Effector memory CD8-positive, alpha-beta T cell (primary cell): ENCODE measurements at regions not wholly inside any gene's neighbourhood (a gene's known extent, or its start where the extent isn't known, plus 50 kb on each side); places are given as distances from the start of the nearest gene placed in this dataset.
A peak's percentile ranks its signal among the peaks of the same experiment; 100 is the strongest.

Source experiments
- ATAC-seq: fragments of 150-1000 bp; cut with Tn5 transposase; replicated peaks from 2 replicates; pipeline ENCODE4 v1.10.0; 2021; ENCODE audit warnings: mild to moderate bottlenecking, moderate library complexity
- DNase-seq, 3 experiments: peaks; one replicate each; pipeline ENCODE4 v3.0.0; 2021
- H3K27ac Mint-ChIP-seq, 2 donors: one replicate each; pipeline ENCODE4 v1.8.0; 2022; ENCODE audit warnings: mild to moderate bottlenecking in 2 of 2, mixed read lengths in 2 of 2, moderate library complexity in 2 of 2
- H3K27me3 Mint-ChIP-seq, 2 donors: one replicate each; pipeline ENCODE4 v1.8.0; 2022; ENCODE audit warnings: mixed read lengths in 2 of 2
- H3K36me3 Mint-ChIP-seq: one replicate; pipeline ENCODE4 v1.8.0; 2022; ENCODE audit warnings: mild to moderate bottlenecking, moderate library complexity, mixed read lengths; ENCODE audit not compliant: insufficient read depth
- H3K4me1 Mint-ChIP-seq, 2 donors: one replicate each; pipeline ENCODE4 v1.8.0; 2022; ENCODE audit warnings: low read depth in 2 of 2, mixed read lengths in 2 of 2
- H3K4me3 Mint-ChIP-seq, 2 donors: one replicate each; pipeline ENCODE4 v1.8.0; 2022; ENCODE audit warnings: mild to moderate bottlenecking in 2 of 2, mixed read lengths in 2 of 2, moderate library complexity in 2 of 2
- H3K9me3 Mint-ChIP-seq, 2 donors: one replicate each; pipeline ENCODE4 v1.8.0; 2022; ENCODE audit warnings: mixed read lengths in 2 of 2

- no peak overlapping the region for H3K4me3 Mint-ChIP-seq
Observed at GRCh38 chr14:51145246-51145645, 50.3 kb upstream of the TRIM9 start.

GRCh38 chr14:51147183-51147582 is 52.3 kb upstream of the TRIM9 start:
- Mint-ChIP-seq H3K4me1 (no peaks in the 10 kb centered on the region), H3K36me3 (no peaks in the 10 kb centered on the region), H3K9me3 (no peaks in the 10 kb centered on the region), H3K27ac (no peak overlapping the region), H3K4me3 (no peak overlapping the region), H3K27me3 (peaks cover 8 to 18% of the 10 kb centered on the region in 2 donors)
- ATAC-seq = no peak
- DNase-seq = no peak

More at GRCh38 chr14:51145246-51145645, 50.3 kb upstream of the TRIM9 start:
- no peaks in the 10 kb centered on the region for H3K4me1 Mint-ChIP-seq
- no peaks in the 10 kb centered on the region for H3K36me3 Mint-ChIP-seq
- no peaks in the 10 kb centered on the region for H3K9me3 Mint-ChIP-seq
- DNase-seq (no peak), ATAC-seq (no peak)
- H3K27me3 Mint-ChIP-seq = peaks cover 8 to 22% of the 10 kb centered on the region in 2 donors
- H3K27ac Mint-ChIP-seq = no peak overlapping the region

GRCh38 chr14:51155326-51155725 is 60.4 kb upstream of the TRIM9 start:
- H3K27ac Mint-ChIP-seq = no peak overlapping the region
- DNase-seq (no peak), ATAC-seq (no peak)
- no peaks in the 10 kb centered on the region for H3K36me3 Mint-ChIP-seq
- H3K4me1 Mint-ChIP-seq = no peaks in the 10 kb centered on the region
- H3K27me3 Mint-ChIP-seq = no peaks in the 10 kb centered on the region
- H3K9me3 Mint-ChIP-seq = no peaks in the 10 kb centered on the region
- no peak overlapping the region for H3K4me3 Mint-ChIP-seq

GRCh38 chr14:51157012-51157411 is 62.1 kb upstream of the TRIM9 start:
- Mint-ChIP-seq H3K27ac (no peak overlapping the region), H3K4me1 (no peaks in the 10 kb centered on the region), H3K27me3 (no peaks in the 10 kb centered on the region), H3K36me3 (no peaks in the 10 kb centered on the region), H3K4me3 (no peak overlapping the region), H3K9me3 (no peaks in the 10 kb centered on the region)
- no peak for DNase-seq
- ATAC-seq = no peak

GRCh38 chr14:51160871-51161270 is 66.0 kb upstream of the TRIM9 start:
- H3K36me3 Mint-ChIP-seq = no peaks in the 10 kb centered on the region
- no peak for DNase-seq
- H3K27me3 Mint-ChIP-seq = no peaks in the 10 kb centered on the region
- ATAC-seq = no peak
- H3K9me3 Mint-ChIP-seq = no peaks in the 10 kb centered on the region
- no peak overlapping the region for H3K4me3 Mint-ChIP-seq
- no peaks in the 10 kb centered on the region for H3K4me1 Mint-ChIP-seq
- peak overlapping the region in 1 of 2 donors; percentile 52 for H3K27ac Mint-ChIP-seq

GRCh38 chr14:51165415-51165814 is 70.5 kb upstream of the TRIM9 start:
- no peaks in the 10 kb centered on the region for H3K4me1 Mint-ChIP-seq
- H3K9me3 Mint-ChIP-seq = no peaks in the 10 kb centered on the region
- H3K27me3 Mint-ChIP-seq = no peaks in the 10 kb centered on the region
- no peak overlapping the region for H3K4me3 Mint-ChIP-seq
- ATAC-seq = no peak
- DNase-seq = no peak
- H3K27ac Mint-ChIP-seq = no peak overlapping the region
- no peaks in the 10 kb centered on the region for H3K36me3 Mint-ChIP-seq

GRCh38 chr14:51167587-51168214 is 72.3 kb upstream of the TMX1 start:
- no peak overlapping the region for H3K4me3 Mint-ChIP-seq
- ATAC-seq = no peak
- DNase-seq = no peak

GRCh38 chr14:51168215-51168613 is 71.8 kb upstream of the TMX1 start:
- Mint-ChIP-seq H3K27ac (no peak overlapping the region), H3K27me3 (peaks cover 3 to 5% of the 10 kb centered on the region in 2 donors), H3K36me3 (no peaks in the 10 kb centered on the region), H3K9me3 (no peaks in the 10 kb centered on the region), H3K4me3 (no peak overlapping the region), H3K4me1 (no peaks in the 10 kb centered on the region)
- ATAC-seq (no peak), DNase-seq (no peak)

More at GRCh38 chr14:51167587-51168214, 72.3 kb upstream of the TMX1 start:
- H3K27me3 Mint-ChIP-seq = no peaks in the 10 kb centered on the region
- H3K27ac Mint-ChIP-seq = no peak overlapping the region
- H3K9me3 Mint-ChIP-seq = no peaks in the 10 kb centered on the region
- H3K4me1 Mint-ChIP-seq = no peaks in the 10 kb centered on the region
- H3K36me3 Mint-ChIP-seq = no peaks in the 10 kb centered on the region

- H3K27me3 Mint-ChIP-seq = peaks cover 31 to 34% of the 10 kb centered on the region in 2 donors
- no peak overlapping the region for H3K4me3 Mint-ChIP-seq
- H3K27ac Mint-ChIP-seq = no peak overlapping the region
- no peak for ATAC-seq
- no peak for DNase-seq
- H3K9me3 Mint-ChIP-seq = no peaks in the 10 kb centered on the region
- no peaks in the 10 kb centered on the region for H3K4me1 Mint-ChIP-seq
- no peaks in the 10 kb centered on the region for H3K36me3 Mint-ChIP-seq
Observed at GRCh38 chr14:51173863-51174262, 66.2 kb upstream of the TMX1 start.

GRCh38 chr14:51176839-51177238 is 63.2 kb upstream of the TMX1 start:
- ATAC-seq = no peak
- H3K36me3 Mint-ChIP-seq = no peaks in the 10 kb centered on the region
- no peaks in the 10 kb centered on the region for H3K9me3 Mint-ChIP-seq
- H3K27me3 Mint-ChIP-seq = peaks cover 37 to 46% of the 10 kb centered on the region in 2 donors
- no peak overlapping the region for H3K4me3 Mint-ChIP-seq
- no peak overlapping the region for H3K27ac Mint-ChIP-seq
- H3K4me1 Mint-ChIP-seq = no peaks in the 10 kb centered on the region
- no peak for DNase-seq

GRCh38 chr14:51180577-51180976 is 59.5 kb upstream of the TMX1 start:
- Mint-ChIP-seq H3K9me3 (no peaks in the 10 kb centered on the region), H3K4me1 (no peaks in the 10 kb centered on the region), H3K27me3 (peaks cover 20 to 29% of the 10 kb centered on the region in 2 donors), H3K4me3 (no peak overlapping the region), H3K27ac (no peak overlapping the region), H3K36me3 (no peaks in the 10 kb centered on the region)
- ATAC-seq (no peak), DNase-seq (no peak)

GRCh38 chr14:51182131-51182565 is 57.9 kb upstream of the TMX1 start:
- no peaks in the 10 kb centered on the region for H3K4me1 Mint-ChIP-seq
- H3K27me3 Mint-ChIP-seq = peaks cover 6 to 13% of the 10 kb centered on the region in 2 donors
- H3K27ac Mint-ChIP-seq = no peak overlapping the region
- H3K9me3 Mint-ChIP-seq = no peaks in the 10 kb centered on the region
- H3K36me3 Mint-ChIP-seq = no peaks in the 10 kb centered on the region
- no peak for ATAC-seq
- no peak for DNase-seq
- no peak overlapping the region for H3K4me3 Mint-ChIP-seq

- Mint-ChIP-seq H3K36me3 (no peaks in the 10 kb centered on the region), H3K27me3 (peaks cover 6 to 12% of the 10 kb centered on the region in 2 donors), H3K4me1 (no peaks in the 10 kb centered on the region), H3K9me3 (no peaks in the 10 kb centered on the region), H3K27ac (no peak overlapping the region), H3K4me3 (no peak overlapping the region)
- no peak for DNase-seq
- no peak for ATAC-seq
Observed at GRCh38 chr14:51185180-51185579, 54.9 kb upstream of the TMX1 start.

- H3K27me3 Mint-ChIP-seq = peaks cover 1 to 6% of the 10 kb centered on the region in 2 donors
- no peaks in the 10 kb centered on the region for H3K9me3 Mint-ChIP-seq
- no peak overlapping the region for H3K27ac Mint-ChIP-seq
- no peaks in the 10 kb centered on the region for H3K4me1 Mint-ChIP-seq
- no peak for DNase-seq
- no peaks in the 10 kb centered on the region for H3K36me3 Mint-ChIP-seq
- no peak overlapping the region for H3K4me3 Mint-ChIP-seq
- no peak for ATAC-seq
Observed at GRCh38 chr14:51185754-51186153, 54.3 kb upstream of the TMX1 start.
